HepG2 (cell line): ENCODE measurements at regions not wholly inside any gene's neighbourhood (a gene's known extent, or its start where the extent isn't known, plus 50 kb on each side); places are given as distances from the start of the nearest gene placed in this dataset.

Experiments
- ATAC-seq: fragments of 200-7000 bp; cut with Tn5 transposase; 3 replicates; pipeline ENCODE4 v1.9.1; 2020; ENCODE audit warnings: mild to moderate bottlenecking, moderate library complexity
- BruUV-seq: library from RNA; stranded (reverse); fragments of 400-500 nt; replicated peaks from 2 replicates; lab custom pipeline; 2021; lab: Mats Ljungman, UMichigan
- CTCF ChIA-PET: fragments of 300-600 bp; formaldehyde crosslinking; extraction: SDS; loops from one replicate; lab custom pipeline; 2021; ENCODE audit warnings: low total read pairs, inconsistent platforms, low intra/inter-chr PET ratio; lab: Yijun Ruan, JAX
- POLR2A ChIA-PET: fragments of 350-600 bp; sonication (Branson Sonifier 250); formaldehyde crosslinking; loops from one replicate; lab custom pipeline; 2020; ENCODE audit warnings: antibody characterized with exemption, inconsistent platforms; lab: Yijun Ruan, JAX
- DNase-seq: peaks from one replicate; pipeline ENCODE4 v3.0.0-alpha.2; 2015; ENCODE audit warnings: low spot score
- FAIRE-seq: peaks from 3 replicates; lab custom pipeline; 2011; peaks lifted over from hg19 to GRCh38; lab: Jason Lieb, UNC
- H2AFZ ChIP-seq: one replicate; pipeline ENCODE4 v1.6.1; 2011; ENCODE audit warnings: low read length, inconsistent platforms
- H3K27ac ChIP-seq: fragments of 300-600 bp; 3 replicates; pipeline ENCODE4 v1.8.0; 2011; ENCODE audit warnings: mixed run types, mild to moderate bottlenecking, mixed read lengths, low read length, inconsistent platforms; ENCODE audit not compliant: insufficient read depth; ENCODE audit errors: extremely low read length
- H3K27me3 ChIP-seq, 2 experiments: fragments of 200-600 bp in 1 of 2; 2 replicates in 1 of 2; 3 replicates in 1 of 2; pipeline versions ENCODE4 v1.6.0 to v1.8.0; 2011; ENCODE audit warnings: low read length in 2 of 2, mild to moderate bottlenecking in 2 of 2, moderate library complexity in 2 of 2, inconsistent platforms in 1 of 2; ENCODE audit not compliant: insufficient read depth in 2 of 2, control insufficient read depth in 1 of 2
- H3K36me3 ChIP-seq, 2 experiments: fragments of 200-600 bp in 1 of 2; replicated peaks in 1 of 2; 2 replicates in 1 of 2; 3 replicates in 1 of 2; pipeline versions ENCODE4 v1.5.1 to v1.8.0; 2011; ENCODE audit warnings: low read length in 2 of 2, inconsistent platforms in 1 of 2; ENCODE audit not compliant: insufficient read depth in 2 of 2, control insufficient read depth in 1 of 2
- H3K4me1 ChIP-seq: 2 replicates; pipeline ENCODE4 v1.5.1; 2012; ENCODE audit warnings: low read length, inconsistent platforms; ENCODE audit not compliant: insufficient read depth
- H3K4me2 ChIP-seq: 2 replicates; pipeline ENCODE4 v1.6.0; 2011; ENCODE audit warnings: low read depth, low read length, inconsistent platforms
- H3K4me3 ChIP-seq, 3 experiments: fragments of 200-600 bp in 1 of 3; sonication (generic), shearing (Covaris generic) in 1 of 3; replicated peaks in 1 of 3; 2 replicates each; pipeline ENCODE4 v1.5.1; 2011 to 2016; ENCODE audit warnings: low read length in 3 of 3, inconsistent platforms in 2 of 3, low read depth in 2 of 3, mild to moderate bottlenecking in 2 of 3, control low read depth in 1 of 3, mixed read lengths in 1 of 3; ENCODE audit not compliant: insufficient read depth in 1 of 3
- H3K79me2 ChIP-seq: one replicate; pipeline ENCODE4 v1.6.1; 2011; ENCODE audit warnings: low read length, inconsistent platforms; ENCODE audit not compliant: insufficient read depth
- H3K9ac ChIP-seq: 2 replicates; pipeline ENCODE4 v1.6.0; 2011; ENCODE audit warnings: mild to moderate bottlenecking, low read depth, low read length, inconsistent platforms; ENCODE audit not compliant: insufficient read depth
- H3K9me3 ChIP-seq: 2 replicates; pipeline ENCODE4 v1.5.1; 2012; ENCODE audit warnings: mild to moderate bottlenecking, low read length
- H4K20me1 ChIP-seq: 2 replicates; pipeline ENCODE4 v1.6.0; 2011; ENCODE audit warnings: inconsistent platforms, mild to moderate bottlenecking, low read length, moderate library complexity; ENCODE audit not compliant: insufficient read depth
- GMEB2 ChIP-seq: IDR thresholded peaks from 2 replicates; pipeline ENCODE4 v1.6.1; 2016; ENCODE audit warnings: missing biosample characterization, missing genetic modification reagents, low read depth
- PHB2 ChIP-seq: fragments of 450-650 bp; IDR thresholded peaks from 2 replicates; pipeline ENCODE4 v1.6.1; 2018; ENCODE audit not compliant: partially characterized antibody
- SNAPC5 ChIP-seq: sonication (generic); formaldehyde crosslinking; IDR thresholded peaks from 2 replicates; pipeline ENCODE4 v1.8.1; 2023; ENCODE audit warnings: mild to moderate bottlenecking, missing genetic modification reagents, borderline replicate concordance
- SPEN ChIP-seq: sonication (generic); formaldehyde crosslinking; IDR thresholded peaks from 2 replicates; pipeline ENCODE4 v1.5.1; 2020; ENCODE audit warnings: low read depth, mild to moderate bottlenecking, missing genetic modification reagents
- ZBTB38 ChIP-seq: sonication (generic); formaldehyde crosslinking; IDR thresholded peaks from 2 replicates; pipeline ENCODE4 v1.5.1; 2020; ENCODE audit warnings: mild to moderate bottlenecking, missing genetic modification reagents
- ZBTB39 ChIP-seq: sonication (generic); formaldehyde crosslinking; IDR thresholded peaks from 2 replicates; pipeline ENCODE4 v1.5.0; 2020; ENCODE audit warnings: missing genetic modification reagents
- WGBS: methylation state at CpG from one replicate; pipeline ENCODE4 v1.1.6; 2017; ENCODE audit warnings: low lambda C conversion rate; 5-methylcytosine and 5-hydroxymethylcytosine counted together
- in situ Hi-C: cut with HindIII; loops from 2 replicates; pipeline ENCODE4 v1.10.0; 2017; ENCODE audit warnings: low pct_unique_long_range_greater_than_20kb; ENCODE audit not compliant: extremely low pct_ligation_motif_present
- intact Hi-C: fragments of 100-400 bp; cut with micrococcal nuclease; formaldehyde crosslinking; loops from one replicate; pipeline ENCODE4 v1.10.0; 2022; ENCODE audit not compliant: unreplicated experiment
- TF ChIP-seq, protein P1 (sequence below): IDR thresholded peaks from 2 replicates; pipeline ENCODE4 v1.6.1; 2016; ENCODE audit warnings: low read depth, borderline replicate concordance
- TF ChIP-seq, protein P2 (sequence below): sonication (generic); formaldehyde crosslinking; IDR thresholded peaks from 2 replicates; pipeline ENCODE4 v1.9.0; 2021; ENCODE audit warnings: missing genetic modification reagents, borderline replicate concordance

GRCh38 chr13:81791641-81792040, 1450.7 kb upstream of the SPRY2 start (continued):
- TF ChIP-seq SNAPC5 (no peak), GMEB2 (CRISPR knock-in tag) (no peak)

DNA sequence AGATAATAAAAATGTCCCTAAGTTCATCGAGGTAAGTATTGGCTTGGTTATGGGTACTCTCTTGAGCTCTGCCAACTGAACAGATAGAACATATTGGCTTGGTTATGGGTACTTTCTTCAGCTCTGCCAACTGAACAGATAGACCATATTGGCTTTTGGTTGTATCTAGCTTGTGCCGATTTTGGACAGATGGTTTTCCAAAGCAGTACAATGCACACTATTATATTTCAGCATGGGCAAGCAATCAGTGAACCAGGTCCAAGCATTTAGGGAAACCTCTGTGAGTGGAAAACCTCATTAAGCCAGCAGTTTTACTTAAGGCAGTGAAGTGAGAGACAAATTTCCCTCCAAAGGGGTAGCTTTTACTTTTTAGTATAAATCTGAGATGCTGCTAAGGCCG, 1440.5 kb upstream of the SPRY2 start:
- Histone ChIP-seq H3K79me2 (no peaks in the 10 kb centered on the region), H3K9me3 (no peaks in the 10 kb centered on the region), H3K4me1 (no peaks in the 10 kb centered on the region), H3K4me2 (no peak overlapping the region), H3K4me3 (no peak overlapping the region), H3K27me3 (no peaks in the 10 kb centered on the region), H4K20me1 (no peaks in the 10 kb centered on the region), H3K36me3 (no peaks in the 10 kb centered on the region), H3K9ac (no peak overlapping the region), H3K27ac (no peak overlapping the region), H2AFZ (no peak overlapping the region)
- FAIRE-seq (no peak), ATAC-seq (no peak), DNase-seq (no peak)
- no TSS peak for BruUV-seq
- POLR2A ChIA-PET = no interaction called here
- CTCF ChIA-PET = no interaction called here
- WGBS = 14% methylated on average over 3 of the region's 3 CpGs
- intact Hi-C loops = no loop called here
- no peak for TF ChIP-seq ZBTB38 (CRISPR knock-in tag)
- TF ChIP-seq SPEN (CRISPR knock-in tag) = no peak
- TF ChIP-seq, protein P1, sequence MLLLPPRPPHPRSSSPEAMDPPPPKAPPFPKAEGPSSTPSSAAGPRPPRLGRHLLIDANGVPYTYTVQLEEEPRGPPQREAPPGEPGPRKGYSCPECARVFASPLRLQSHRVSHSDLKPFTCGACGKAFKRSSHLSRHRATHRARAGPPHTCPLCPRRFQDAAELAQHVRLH = no peak
- no peak for TF ChIP-seq PHB2
- no peak for TF ChIP-seq ZBTB39 (CRISPR knock-in tag)
- TF ChIP-seq, protein P2, sequence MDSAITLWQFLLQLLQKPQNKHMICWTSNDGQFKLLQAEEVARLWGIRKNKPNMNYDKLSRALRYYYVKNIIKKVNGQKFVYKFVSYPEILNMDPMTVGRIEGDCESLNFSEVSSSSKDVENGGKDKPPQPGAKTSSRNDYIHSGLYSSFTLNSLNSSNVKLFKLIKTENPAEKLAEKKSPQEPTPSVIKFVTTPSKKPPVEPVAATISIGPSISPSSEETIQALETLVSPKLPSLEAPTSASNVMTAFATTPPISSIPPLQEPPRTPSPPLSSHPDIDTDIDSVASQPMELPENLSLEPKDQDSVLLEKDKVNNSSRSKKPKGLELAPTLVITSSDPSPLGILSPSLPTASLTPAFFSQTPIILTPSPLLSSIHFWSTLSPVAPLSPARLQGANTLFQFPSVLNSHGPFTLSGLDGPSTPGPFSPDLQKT (CRISPR knock-in tag) = no peak
- in situ Hi-C loops = no loop called here
